ENCODE measurements at regions not wholly inside any gene's neighbourhood (a gene's known extent, or its start where the extent isn't known, plus 50 kb on each side); places are given as distances from the start of the nearest gene placed in this dataset.
A peak's percentile ranks its signal among the peaks of the same experiment; 100 is the strongest.
"Not testable (repeated sequence)": the region's sequence is repeated elsewhere in the genome, so short reads cannot be mapped to it uniquely, and the experiment has no call there.

DNA sequence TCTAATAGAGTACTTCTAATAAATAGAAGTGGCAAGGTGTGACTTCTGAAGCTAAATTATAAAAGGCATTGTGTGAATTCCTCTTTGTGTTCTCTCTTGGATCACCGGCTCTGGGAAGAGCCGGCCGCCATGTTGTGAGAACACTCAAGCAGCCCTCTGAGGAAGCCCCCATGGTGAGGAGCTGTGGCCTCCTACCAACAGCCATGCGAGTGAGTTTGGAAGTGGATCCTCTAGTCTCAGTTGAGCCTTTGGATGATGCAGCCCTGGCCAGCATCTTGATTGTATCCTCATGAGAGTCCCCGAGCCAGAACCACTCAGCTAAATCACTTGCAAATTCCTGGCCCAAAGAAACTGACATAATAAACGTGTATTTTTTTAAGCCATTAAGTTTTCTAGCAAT, 94.5 kb upstream of the CARD11 start:
- DNase-seq: no peak

DNA sequence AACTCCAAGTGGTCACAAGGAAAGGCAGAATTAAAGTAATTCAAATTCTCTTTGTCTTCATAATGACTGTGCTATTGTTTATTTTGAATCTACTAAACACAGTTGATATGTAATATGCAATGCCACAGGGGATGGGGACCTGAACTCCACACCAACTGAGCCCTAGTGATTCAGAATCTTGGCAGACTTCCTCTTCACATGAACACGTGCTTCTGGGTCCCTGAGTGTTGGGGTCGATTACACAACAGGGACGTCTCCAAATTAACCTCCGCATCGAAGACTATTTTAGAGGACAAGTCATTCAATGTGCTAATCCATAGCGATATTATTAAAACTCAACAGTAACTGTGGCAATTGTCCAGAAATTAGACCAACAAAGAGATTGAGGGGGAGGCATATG, 95.3 kb upstream of the CARD11 start:
- DNase-seq: no peak

DNA sequence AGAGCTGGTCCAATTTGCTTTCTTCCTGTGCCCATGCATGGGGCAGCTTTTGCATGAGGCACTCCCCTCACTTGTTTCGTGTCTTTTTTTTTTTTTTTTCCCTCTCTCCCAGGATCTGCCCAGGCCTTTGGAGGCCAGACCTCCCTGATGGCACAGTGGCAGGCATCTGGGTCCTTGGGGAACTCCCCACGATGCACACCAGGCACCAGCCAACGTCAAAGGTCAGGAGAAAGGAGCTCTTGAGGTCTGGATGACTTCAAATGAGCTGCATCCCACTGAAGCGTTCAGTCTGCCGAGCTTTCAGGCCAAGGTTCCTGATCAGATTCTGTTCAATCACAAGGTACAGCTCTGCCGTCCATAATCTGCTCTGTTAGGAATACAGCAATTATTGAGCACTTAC, 97.2 kb upstream of the CARD11 start:
- DNase-seq: no peak

DNA sequence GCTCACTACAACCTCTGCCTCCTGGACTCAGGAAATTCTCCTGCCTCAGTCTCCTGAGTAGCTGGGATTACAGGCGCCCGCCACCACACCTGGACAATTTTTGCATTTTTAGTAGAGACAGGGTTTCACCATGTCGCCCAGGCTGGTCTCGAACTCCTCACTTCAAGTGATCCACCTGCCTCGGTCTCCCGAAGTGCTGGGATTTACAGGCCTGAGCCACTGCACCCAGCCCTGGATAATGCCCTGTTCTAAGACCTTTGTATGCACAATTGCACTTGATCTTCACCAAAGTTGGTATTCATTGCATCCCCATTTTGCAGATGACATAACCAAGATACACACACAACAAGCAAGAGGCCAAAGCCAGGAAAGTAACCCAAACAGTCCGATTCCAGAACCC, 97.7 kb upstream of the CARD11 start:
- DNase-seq: no peak

DNA sequence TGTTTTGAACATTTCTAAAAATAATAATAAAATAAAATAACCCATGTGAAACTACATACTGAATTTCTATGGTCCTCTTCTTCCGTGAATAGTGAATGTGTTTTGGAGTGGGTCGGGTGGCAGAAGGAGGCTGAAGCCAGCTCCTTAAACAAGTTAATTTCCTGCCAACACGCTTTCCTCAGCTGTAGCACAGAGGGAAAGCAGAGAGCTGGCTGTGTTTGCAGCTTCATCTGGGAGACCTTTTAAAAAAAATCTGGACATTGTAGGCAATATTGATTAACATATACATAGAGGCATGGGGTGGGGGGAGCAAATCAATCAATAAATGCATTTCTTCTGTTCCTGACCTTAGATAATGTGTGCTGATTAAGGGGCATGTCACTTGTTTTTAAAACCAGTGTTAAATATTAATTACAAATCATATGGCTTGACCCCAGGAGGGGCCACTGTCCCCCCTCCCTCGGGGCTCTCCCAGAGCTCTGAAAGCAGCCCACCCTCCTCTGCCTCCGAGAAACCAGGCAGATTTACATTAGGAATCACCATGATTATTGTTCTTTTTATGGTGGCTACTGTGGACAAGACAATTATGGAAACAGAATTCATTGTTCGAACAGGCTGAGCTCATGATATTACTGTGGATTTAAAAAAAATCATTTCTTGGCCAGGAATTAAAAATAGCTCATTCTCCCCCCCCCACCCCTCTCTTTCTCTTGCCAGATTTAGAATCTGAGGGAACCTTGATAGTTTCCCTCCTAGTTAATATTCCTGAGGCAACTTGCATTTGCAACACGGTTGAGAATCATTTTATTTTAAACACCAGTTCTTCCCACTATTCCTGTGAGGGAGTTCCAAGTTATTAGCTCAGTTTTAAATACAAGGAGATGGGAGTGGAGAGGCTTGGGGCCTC, 100.5 kb upstream of the CARD11 start:
- DNase-seq: no peak

DNA sequence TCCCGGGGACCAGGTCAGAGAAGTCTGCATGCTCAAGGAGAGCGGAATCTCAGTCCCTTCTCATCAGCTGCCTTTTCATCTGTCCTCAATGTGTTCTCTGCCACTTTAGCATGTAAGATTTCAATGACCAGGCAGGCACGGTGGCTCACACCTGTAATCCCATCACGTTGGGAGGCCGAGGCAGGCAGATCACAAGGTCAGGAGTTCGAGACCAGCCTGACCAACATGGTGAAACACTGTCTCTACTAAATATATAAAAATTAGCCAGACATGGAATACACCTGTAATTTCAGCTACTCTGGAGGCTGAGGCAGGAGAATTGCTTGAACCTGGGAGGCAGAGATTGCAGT, 101.1 kb upstream of the CARD11 start:
- not testable (repeated sequence) for DNase-seq

DNA sequence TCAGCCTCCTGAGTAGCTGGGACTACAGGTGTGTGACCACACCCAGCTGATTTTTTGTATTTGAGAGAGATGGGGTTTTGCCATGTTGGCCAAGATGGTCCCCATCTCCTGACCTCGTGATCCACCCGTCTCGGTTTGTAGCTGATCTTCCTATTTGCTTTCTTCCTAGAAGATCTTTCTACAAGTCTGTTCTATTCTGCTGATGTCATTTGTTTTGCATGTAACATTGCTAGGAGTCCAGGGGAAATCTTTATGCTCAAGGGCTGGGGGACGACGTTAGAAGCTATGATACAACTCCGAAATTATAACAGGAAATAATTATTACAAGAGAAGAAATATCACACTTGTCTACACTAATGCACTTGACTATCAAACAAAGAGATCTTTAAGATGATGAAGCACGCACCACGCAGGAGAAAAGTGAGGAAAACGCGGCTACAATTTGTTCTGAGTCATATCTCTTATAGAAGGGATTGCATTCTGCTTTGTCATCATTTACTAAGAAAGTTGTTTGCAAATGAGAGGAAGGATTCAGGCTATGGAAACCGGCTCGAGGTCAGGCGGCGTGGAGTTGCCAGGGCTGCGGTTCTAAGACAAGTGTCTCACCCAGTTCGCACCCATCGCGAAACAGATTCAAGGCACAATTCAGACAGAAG, 103.0 kb upstream of the CARD11 start:
- no peak for DNase-seq

DNA sequence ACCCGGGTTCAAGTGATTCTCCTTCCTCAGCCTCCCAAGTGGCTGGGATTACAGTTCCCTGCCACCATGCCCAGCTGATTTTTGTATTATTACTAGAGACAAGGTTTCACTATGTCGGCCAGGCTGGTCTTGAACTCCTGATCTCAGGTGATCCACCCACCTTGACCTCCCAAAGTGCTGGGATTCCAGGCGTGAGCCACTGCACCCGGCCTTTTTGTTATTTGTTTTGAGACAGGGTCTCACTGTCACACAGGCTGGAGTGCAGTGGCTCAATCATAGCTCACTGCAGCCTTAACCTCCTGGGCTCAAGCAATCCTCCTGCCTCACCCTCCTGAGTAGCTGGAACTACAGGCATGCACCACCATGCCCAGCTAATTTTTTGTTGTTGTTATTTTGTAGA, 104.8 kb upstream of the CARD11 start:
- not testable (repeated sequence) for DNase-seq

DNA sequence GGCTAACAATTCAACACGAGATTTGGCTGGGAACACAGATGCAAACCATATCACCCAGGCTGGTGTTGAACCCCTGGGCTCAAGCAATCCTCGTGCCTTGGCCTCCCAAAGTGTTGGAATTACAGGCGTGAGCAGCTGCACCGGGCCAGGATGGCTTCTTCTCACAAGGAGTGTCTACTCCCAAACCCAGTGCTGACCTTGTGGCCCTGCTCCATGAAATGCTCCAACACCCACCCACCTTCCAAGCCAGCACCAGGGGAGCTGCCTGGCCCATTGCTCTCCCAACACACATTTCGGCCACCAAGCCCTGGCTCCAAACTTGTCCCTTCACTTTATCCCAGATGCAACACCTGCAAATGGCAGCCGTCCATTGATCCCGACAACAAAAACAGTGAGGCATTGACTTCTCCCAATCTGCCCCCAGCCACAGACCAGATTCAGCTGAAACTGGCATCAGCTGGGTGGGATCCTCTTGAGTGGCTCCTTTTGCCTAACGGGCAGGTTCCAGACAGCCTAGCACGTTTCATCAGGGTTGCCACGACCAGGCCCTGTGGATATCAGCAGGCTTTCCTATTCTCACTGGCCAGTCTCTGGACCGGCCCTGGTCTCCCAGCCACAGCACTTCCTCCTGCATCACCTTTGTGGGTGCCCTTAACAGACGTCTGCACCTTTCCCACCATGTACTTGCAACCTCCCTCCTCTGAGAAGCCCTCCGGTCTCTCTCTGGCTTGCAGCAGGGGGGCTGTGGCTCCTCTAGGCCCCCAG, 105.7 kb upstream of the CARD11 start:
- DNase-seq: no peak

DNA sequence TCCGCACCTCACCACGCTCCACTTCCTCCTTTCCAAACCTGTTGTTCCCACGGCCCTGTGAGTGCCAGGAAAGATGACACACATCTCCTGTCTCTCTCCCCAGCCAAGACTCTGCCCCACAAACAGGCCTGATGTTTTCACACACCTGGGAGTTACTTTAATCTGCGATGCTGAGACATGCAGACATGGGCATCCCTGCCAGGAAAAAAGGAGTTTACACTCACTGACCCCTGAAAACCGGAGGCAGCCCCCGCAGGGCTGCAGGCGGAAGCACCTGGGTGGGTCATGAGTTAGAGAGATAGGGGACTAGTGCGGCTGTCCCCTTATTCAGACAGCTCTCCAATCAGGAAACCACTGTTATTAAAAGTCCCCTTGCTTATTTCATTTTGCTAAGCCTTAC, 106.4 kb upstream of the CARD11 start:
- DNase-seq: no peak

DNA sequence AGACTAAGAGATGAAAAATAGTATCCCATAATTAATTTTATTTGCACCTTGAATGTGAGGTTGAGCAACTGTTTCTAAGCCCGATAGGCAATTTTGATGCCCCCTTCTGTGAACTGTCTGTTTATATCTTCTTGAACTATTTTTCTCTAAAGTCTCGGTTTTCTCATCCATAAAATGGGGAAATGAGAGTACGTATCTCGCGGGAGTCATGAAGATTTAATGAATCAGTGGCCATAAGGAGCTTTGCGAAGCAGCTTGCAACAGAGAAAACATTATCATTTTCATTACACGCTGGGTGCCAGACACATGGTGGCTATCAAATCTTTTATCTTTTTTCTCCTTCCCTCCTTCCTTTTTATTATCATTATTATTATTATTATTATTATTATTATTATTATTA, 108.1 kb upstream of the CARD11 start:
- no peak for DNase-seq

DNA sequence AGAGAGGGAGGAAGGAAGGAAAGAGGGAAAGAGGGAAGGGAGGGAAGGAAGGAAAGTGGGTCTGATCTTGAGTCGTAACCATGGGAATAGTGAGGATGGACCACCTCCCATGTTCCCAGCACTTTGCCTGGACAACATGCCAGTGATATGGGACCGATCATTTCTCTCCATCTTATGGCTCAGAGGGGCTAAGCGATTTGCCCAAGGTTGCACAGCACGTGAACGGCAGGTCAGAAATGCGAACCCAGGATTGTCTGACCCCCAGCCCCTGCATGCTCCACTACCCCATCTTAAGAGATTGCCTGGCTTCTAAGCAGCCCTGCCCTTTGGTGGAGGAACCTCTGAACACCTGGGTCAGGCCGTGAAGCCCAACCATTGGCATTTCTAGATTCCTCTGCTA, 109.0 kb upstream of the CARD11 start:
- no peak for DNase-seq

DNA sequence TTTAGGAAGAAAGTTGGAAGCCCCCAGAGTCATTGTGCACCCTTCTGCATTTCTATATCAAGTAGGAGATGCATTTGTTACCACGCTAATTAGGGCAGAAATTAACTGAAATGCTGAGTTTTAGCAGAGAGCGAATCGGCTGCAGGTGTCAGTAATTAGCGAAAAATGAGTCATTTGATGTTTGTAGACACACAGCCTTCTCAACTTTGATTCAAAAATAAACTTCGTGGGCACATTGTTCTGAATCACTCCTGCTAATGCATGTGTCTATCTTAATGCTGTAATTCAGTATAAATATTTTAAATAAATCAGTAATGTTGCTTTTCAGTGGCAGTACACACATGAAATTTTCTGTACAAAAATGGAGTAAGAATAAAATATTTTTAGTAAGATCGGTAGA, 109.5 kb upstream of the CARD11 start:
- DNase-seq: no peak

DNA sequence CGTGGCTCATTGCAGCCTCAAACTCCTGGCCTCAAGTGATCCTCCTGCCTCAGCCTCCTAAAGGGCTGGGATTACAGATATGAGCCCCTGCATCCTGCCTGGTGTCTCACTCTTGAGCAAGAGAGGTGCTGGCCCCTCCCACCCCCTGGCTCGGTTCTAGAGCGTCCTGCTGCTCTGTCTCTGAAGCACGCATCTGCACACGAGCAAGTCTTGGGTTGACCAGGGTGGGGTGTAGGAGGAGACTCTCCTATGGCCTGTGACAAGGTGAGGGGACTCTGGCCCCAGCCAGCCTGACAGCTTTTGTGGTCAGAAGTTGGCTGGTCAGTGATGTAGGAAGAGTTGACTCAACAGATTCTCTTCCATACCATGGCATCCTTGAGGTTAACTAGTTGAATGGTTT, 110.7 kb upstream of the CARD11 start:
- no peak for DNase-seq

DNA sequence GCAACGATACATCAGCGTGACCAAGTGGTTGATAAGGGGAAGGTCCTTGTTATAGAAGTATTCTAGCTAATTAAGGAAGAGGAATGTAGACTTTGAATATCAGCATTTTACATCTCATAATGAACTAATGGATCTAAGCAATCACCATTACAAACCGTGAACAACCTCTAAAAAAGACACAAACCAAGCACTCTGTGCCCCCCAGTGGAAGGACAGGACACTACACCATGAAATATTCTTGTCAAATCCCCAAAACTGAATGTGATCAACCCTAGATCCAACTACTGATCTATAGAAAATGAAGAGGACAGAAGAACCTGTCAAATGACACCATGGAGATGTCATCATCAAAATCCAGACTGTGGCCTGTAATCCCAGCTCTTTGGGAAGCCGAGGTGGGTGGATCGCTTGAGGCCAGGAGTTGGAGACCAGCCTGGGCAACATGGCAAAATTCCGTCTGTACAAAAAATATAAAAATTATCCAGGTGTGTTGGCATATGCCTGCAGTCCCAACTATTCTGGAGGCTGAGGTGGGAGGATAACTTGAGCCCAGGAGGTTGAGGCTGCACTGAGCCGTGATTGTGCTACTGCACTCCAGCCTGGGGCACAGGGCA, 111.3 kb upstream of the CARD11 start:
- no peak for DNase-seq

DNA sequence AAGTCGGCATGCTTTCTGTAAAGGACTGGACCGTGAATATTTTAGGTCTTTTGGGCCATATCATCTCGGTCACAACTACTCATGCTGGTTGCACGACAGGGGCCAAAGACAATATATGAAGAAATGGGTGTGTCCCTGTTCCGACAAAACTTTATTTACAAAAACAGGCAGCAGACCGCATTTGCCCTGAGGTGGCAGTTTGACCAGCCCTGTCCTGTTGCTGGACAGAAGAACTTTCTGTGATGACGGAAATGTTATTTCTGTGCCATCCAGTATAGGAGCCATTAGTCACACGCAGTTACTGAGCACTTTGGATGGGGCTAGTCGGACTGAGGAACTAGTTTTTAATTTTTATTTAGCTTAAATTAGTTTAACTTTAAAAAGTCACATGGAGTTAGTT, 112.8 kb upstream of the CARD11 start:
- no peak for DNase-seq

DNA sequence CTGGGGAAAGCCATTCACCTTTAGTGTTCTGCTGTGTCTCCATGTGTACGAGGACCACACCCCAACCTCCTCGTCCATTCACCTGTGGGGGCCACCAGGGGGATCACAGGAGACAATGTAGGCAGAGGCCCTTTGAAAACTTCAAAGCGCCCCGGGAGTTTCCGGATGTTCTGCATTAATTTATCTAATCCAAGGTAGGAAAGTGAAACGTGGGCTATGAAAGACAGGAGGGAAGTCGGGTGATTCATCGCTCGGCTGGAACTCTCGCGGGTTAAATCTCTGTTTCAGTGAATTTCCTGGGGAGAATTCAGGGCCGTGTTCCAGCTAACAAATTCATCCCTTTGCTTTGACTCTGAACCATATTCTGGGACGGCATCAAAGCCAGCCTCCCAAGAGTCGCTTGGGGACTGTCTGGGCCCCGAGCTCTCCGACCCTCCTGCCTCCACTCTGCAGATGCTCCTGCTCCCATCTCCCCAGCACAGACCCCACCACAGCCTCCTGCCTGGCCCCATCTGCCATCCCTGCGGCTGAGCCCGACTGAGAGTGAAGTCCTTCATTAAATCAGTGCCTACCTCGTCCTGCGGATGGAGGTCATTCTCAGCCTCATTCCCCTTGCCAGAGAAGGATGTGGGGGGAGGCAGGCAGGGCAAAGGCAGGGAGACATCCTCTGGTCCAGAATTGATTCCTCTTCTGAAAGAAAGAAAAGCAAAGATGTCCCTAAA, 114.1 kb upstream of the CARD11 start:
- DNase-seq: no peak

DNA sequence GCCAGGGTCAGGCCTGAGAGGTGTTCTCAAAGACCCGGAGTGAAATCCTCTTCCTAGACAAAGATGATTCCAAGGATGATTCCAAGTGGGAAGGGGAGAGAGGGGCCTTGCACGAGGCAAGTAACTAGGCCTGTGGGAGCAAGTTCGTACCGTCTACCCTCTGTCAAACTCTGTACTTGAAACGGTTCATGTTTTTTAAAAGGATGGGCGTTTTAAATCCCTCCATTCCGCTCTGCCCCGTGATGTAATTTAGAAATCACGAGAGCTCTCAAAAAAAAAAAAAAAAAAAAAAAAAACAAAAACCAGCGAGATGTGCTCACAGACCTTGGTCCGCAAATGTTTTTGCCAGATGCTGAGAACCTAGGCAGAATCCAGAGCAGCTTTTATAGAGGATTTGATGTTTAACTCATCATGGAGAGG, 114.7 kb upstream of the CARD11 start:
- peak; percentile 73 for DNase-seq

DNA sequence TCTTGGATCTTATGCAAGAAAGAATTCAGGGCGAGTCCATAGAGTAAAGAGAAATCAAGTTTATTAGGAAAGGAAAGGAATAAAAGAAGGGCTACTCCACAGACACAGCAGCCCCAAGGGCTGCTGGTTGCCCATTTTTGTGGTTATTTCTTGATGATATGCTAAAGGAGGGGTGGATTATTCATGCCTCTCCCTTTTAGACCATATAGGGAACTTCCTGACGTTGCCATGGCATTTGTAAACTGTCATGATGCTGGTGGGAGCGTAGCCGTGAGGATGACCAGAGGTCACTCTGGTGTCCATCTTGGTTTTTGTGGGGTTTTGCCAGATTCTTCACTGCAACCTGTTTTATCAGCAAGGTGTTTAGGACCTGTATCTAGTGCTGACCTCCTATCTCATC, 115.4 kb upstream of the CARD11 start:
- no peak for DNase-seq

DNA sequence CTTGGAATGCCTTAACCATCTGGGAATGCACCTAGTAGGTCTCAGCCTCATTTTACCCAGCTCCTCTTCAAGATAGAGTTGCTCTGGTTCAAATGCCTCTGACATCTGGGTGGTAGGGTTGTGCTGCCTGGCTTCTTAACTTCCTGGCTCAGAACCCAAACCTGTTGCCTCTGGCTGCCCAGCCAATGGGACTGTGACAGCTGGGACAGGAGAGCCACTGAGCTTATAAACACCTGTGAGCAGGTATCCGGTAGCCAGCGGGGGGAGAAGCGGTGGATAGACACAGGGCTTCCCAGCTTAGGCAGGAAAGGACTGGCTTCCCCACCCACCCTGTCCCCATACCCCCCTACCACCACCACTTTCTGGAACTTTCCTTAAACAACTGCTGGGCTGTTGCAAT, 115.8 kb upstream of the CARD11 start:
- no peak for DNase-seq

DNA sequence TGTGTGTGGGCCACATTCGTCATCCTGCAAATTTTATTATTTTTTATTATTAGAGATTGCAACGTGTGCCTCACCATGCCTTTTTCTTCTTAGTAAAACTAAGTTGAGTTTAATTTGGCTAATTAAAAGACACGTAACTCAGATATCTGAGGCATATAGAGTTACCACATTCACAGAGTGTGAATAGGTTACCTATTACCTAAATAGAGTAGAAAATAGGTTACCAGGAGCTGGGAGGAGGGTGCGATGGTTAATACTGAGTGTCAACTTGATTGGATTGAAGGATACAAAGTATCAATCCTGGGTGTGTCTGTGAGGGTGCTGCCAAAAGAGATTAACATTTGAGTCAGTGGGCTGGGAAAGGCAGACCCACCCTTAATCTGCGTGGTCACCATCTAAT, 116.3 kb upstream of the CARD11 start:
- DNase-seq: not testable (repeated sequence)

DNA sequence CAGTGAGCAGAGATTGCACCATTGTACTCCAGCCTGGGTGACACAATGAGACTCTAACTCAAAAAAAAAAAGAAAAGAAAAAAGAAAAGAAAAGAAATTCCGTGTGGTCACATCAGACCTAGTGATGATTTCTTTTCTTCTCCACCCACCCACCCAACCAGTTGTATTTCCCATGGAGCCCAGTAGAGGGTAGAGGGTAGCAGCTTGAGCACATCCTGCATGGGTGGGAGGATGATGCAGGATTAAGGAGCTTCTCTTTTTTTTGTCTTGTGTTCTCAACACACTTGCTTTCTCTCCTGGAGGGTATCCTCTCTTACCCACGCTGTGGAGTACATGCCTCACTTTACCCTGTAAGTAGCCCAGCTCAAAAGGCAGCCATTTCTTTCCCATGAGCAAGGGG, 118.6 kb upstream of the CARD11 start:
- no peak for DNase-seq

Data from hindlimb muscle (tissue), 1 donor.